Caco-2 (cell line): ENCODE measurements at regions not wholly inside any gene's neighbourhood (a gene's known extent, or its start where the extent isn't known, plus 50 kb on each side); places are given as distances from the start of the nearest gene placed in this dataset.
"Not testable (repeated sequence)": the region's sequence is repeated elsewhere in the genome, so short reads cannot be mapped to it uniquely, and the experiment has no call there.

Source experiments
- BruUV-seq: library from RNA; stranded (reverse); fragments of 400-500 nt; replicated peaks from 2 replicates; lab custom pipeline; 2021; lab: Mats Ljungman, UMichigan
- CTCF ChIA-PET: fragments of 300-600 bp; sonication (Branson Sonifier 250); formaldehyde crosslinking; loops from one replicate; lab custom pipeline; 2022; ENCODE audit warnings: antibody characterized with exemption; lab: Charles Lee
- POLR2A ChIA-PET: fragments of 300-600 bp; sonication (Branson Sonifier 250); formaldehyde crosslinking; loops from one replicate; lab custom pipeline; 2022; ENCODE audit warnings: antibody characterized with exemption; lab: Charles Lee
- DNase-seq, 2 experiments: peaks; one replicate each; pipeline versions ENCODE4 v3.0.0 to v3.0.0-alpha.2; 2020 to 2022
- H3K27me3 ChIP-seq: replicated peaks from 2 replicates; pipeline ENCODE4 v1.6.0; 2011; ENCODE audit warnings: low read length; ENCODE audit not compliant: control insufficient read depth, insufficient read depth
- H3K36me3 ChIP-seq: 2 replicates; pipeline ENCODE4 v1.5.1; 2011; ENCODE audit warnings: low read length; ENCODE audit not compliant: control insufficient read depth, insufficient read depth
- H3K4me1 ChIP-seq: fragments of 250-450 bp; sonication (Bioruptor Pico); 2 replicates; pipeline ENCODE4 v1.5.1; 2020; ENCODE audit warnings: mild to moderate bottlenecking
- H3K4me3 ChIP-seq: 2 replicates; pipeline ENCODE4 v1.5.1; 2011; ENCODE audit warnings: low read depth, mild to moderate bottlenecking, control low read depth, low read length
- H3K9me3 ChIP-seq: fragments of 250-450 bp; sonication (Bioruptor Pico); 2 replicates; pipeline ENCODE4 v1.5.1; 2020; ENCODE audit warnings: mild to moderate bottlenecking, moderate library complexity
- H3K27ac Mint-ChIP-seq: one replicate; pipeline ENCODE4 v1.8.0; 2022; ENCODE audit warnings: mixed read lengths; ENCODE audit not compliant: unreplicated experiment
- H3K27me3 Mint-ChIP-seq: one replicate; pipeline ENCODE4 v1.8.0; 2022; ENCODE audit warnings: mixed read lengths; ENCODE audit not compliant: insufficient read depth, unreplicated experiment
- H3K36me3 Mint-ChIP-seq: one replicate; pipeline ENCODE4 v1.8.0; 2022; ENCODE audit warnings: mild to moderate bottlenecking, mixed read lengths; ENCODE audit not compliant: insufficient read depth, unreplicated experiment
- H3K4me1 Mint-ChIP-seq: one replicate; pipeline ENCODE4 v1.8.0; 2022; ENCODE audit warnings: low read depth, mixed read lengths; ENCODE audit not compliant: unreplicated experiment
- H3K4me3 Mint-ChIP-seq: one replicate; pipeline ENCODE4 v1.8.0; 2022; ENCODE audit warnings: mild to moderate bottlenecking, moderate library complexity, mixed read lengths; ENCODE audit not compliant: unreplicated experiment
- H3K9me3 Mint-ChIP-seq: one replicate; pipeline ENCODE4 v1.8.0; 2022; ENCODE audit warnings: mixed read lengths; ENCODE audit not compliant: unreplicated experiment
- intact Hi-C: fragments of 100-400 bp; cut with micrococcal nuclease; formaldehyde crosslinking; loops from one replicate; pipeline ENCODE4 v1.10.0; 2022; ENCODE audit not compliant: unreplicated experiment
- TF ChIP-seq, protein P1 (sequence below), 2 experiments: fragments of 200-600 bp in 1 of 2; IDR thresholded peaks; 1 replicate in 1 of 2; 2 replicates in 1 of 2; pipeline versions ENCODE4 v1.5.1 to v1.8.0; 2011 to 2022; ENCODE audit warnings: antibody characterized with exemption in 1 of 2, control low read depth in 1 of 2, inconsistent platforms in 1 of 2, low read depth in 1 of 2, low read length in 1 of 2, mild to moderate bottlenecking in 1 of 2, moderate library complexity in 1 of 2; ENCODE audit not compliant: insufficient read depth in 1 of 2, severe bottlenecking in 1 of 2, unreplicated experiment in 1 of 2

DNA sequence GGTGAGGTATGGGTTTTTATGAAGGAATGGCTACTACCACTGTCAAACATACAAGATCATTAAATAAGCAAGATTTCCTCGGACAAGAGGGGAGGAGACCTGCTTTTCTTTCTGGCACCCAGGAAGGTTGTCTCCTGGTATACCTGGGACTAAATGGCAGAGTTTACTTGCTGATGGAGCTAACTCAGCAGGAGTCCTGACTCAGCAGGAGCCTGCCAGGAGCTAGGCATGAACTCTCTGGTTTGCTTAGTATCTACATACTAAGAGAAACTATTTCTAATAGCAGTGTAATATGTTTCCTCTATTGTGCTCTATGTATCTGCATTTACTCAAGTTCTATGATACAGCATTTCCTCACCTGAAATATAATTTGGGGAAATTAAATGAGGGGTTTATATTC is 404.2 kb downstream of the RSL24D1 start:
- no peaks in the 10 kb centered on the region for H3K36me3 ChIP-seq
- Mint-ChIP-seq H3K27ac (no peak overlapping the region), H3K9me3 (no peaks in the 10 kb centered on the region), H3K36me3 (no peaks in the 10 kb centered on the region), H3K4me3 (no peak overlapping the region), H3K27me3 (peaks cover 15% of the 10 kb centered on the region), H3K4me1 (no peaks in the 10 kb centered on the region)
- H3K27me3 ChIP-seq = no peaks in the 10 kb centered on the region
- BruUV-seq = no TSS peak
- DNase-seq = no peak
- TF ChIP-seq, protein P1, sequence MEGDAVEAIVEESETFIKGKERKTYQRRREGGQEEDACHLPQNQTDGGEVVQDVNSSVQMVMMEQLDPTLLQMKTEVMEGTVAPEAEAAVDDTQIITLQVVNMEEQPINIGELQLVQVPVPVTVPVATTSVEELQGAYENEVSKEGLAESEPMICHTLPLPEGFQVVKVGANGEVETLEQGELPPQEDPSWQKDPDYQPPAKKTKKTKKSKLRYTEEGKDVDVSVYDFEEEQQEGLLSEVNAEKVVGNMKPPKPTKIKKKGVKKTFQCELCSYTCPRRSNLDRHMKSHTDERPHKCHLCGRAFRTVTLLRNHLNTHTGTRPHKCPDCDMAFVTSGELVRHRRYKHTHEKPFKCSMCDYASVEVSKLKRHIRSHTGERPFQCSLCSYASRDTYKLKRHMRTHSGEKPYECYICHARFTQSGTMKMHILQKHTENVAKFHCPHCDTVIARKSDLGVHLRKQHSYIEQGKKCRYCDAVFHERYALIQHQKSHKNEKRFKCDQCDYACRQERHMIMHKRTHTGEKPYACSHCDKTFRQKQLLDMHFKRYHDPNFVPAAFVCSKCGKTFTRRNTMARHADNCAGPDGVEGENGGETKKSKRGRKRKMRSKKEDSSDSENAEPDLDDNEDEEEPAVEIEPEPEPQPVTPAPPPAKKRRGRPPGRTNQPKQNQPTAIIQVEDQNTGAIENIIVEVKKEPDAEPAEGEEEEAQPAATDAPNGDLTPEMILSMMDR (IDR thresholded peaks at IDR 0.05; ENCODE audit: insufficient read depth in 1 of 2, low read depth in 1 of 2, low read length in 1 of 2, severe bottlenecking in 1 of 2, unreplicated experiment in 1 of 2) = no peak
- intact Hi-C loops = no loop called here
- ChIA-PET CTCF (no interaction called here), POLR2A (no interaction called here)
- no peak overlapping the region for H3K4me3 ChIP-seq
- no peaks in the 10 kb centered on the region for H3K9me3 ChIP-seq
- no peaks in the 10 kb centered on the region for H3K4me1 ChIP-seq

DNA sequence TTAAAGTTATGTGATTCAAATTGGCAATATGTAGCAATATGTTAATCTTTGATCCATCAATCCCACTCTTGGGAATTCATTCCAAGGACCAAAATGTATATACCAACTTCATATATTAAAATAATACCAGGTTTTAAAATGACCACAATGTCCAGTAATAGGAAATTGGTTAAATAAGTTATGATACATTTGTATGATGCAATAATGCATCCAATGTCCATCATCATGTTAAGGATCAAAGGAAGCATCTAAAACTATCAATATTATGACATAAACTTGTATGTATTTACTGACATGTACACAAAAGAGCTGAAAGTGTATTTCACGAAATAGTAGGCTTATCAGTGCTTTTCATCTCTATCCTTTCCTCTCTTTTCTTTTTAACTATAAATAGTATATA is 406.0 kb downstream of the RSL24D1 start:
- intact Hi-C loops = no loop called here
- Mint-ChIP-seq H3K4me3 (no peak overlapping the region), H3K4me1 (no peaks in the 10 kb centered on the region), H3K27ac (no peak overlapping the region), H3K9me3 (no peaks in the 10 kb centered on the region), H3K27me3 (peaks cover 11% of the 10 kb centered on the region), H3K36me3 (no peaks in the 10 kb centered on the region)
- TF ChIP-seq, protein P1 (IDR thresholded peaks at IDR 0.05; ENCODE audit: insufficient read depth in 1 of 2, low read depth in 1 of 2, low read length in 1 of 2, severe bottlenecking in 1 of 2, unreplicated experiment in 1 of 2) = no peak
- Histone ChIP-seq H3K4me3 (no peak overlapping the region), H3K36me3 (no peaks in the 10 kb centered on the region), H3K9me3 (no peaks in the 10 kb centered on the region), H3K4me1 (no peaks in the 10 kb centered on the region), H3K27me3 (no peaks in the 10 kb centered on the region)
- ChIA-PET CTCF (no interaction called here), POLR2A (no interaction called here)
- no TSS peak for BruUV-seq
- no peak for DNase-seq

DNA sequence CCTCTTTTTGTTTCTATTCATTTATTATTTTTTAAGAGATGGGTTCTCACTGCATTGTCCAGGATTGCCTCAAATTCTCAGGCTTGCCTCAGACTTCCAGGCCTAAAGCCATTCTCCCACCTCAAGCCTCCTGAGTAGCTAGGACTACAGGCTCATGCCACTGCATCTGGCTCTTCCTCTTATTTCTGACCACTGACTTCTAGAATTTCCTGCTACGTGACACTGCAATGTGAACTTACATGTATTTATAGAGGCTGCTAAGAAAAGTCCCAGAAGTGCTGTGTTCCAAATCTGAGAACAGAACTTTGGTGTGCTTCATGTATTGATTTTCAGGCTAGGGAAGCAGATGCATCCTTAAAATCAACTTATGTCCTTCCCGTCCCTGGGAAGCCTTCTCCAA is 407.4 kb downstream of the RSL24D1 start:
- no TSS peak for BruUV-seq
- H3K4me3 ChIP-seq = no peak overlapping the region
- intact Hi-C loops = no loop called here
- POLR2A ChIA-PET = no interaction called here
- no peaks in the 10 kb centered on the region for H3K36me3 ChIP-seq
- H3K4me3 Mint-ChIP-seq = no peak overlapping the region
- no peaks in the 10 kb centered on the region for H3K36me3 Mint-ChIP-seq
- no peaks in the 10 kb centered on the region for H3K27me3 ChIP-seq
- no peak for DNase-seq
- CTCF ChIA-PET = no interaction called here
- H3K4me1 Mint-ChIP-seq = no peaks in the 10 kb centered on the region
- H3K27ac Mint-ChIP-seq = no peak overlapping the region
- H3K9me3 Mint-ChIP-seq = peaks cover 3% of the 10 kb centered on the region
- H3K9me3 ChIP-seq = no peaks in the 10 kb centered on the region
- TF ChIP-seq, protein P1 (IDR thresholded peaks at IDR 0.05; ENCODE audit: insufficient read depth in 1 of 2, low read depth in 1 of 2, low read length in 1 of 2, severe bottlenecking in 1 of 2, unreplicated experiment in 1 of 2) = no peak
- no peaks in the 10 kb centered on the region for H3K4me1 ChIP-seq
- H3K27me3 Mint-ChIP-seq = peaks cover 9% of the 10 kb centered on the region

DNA sequence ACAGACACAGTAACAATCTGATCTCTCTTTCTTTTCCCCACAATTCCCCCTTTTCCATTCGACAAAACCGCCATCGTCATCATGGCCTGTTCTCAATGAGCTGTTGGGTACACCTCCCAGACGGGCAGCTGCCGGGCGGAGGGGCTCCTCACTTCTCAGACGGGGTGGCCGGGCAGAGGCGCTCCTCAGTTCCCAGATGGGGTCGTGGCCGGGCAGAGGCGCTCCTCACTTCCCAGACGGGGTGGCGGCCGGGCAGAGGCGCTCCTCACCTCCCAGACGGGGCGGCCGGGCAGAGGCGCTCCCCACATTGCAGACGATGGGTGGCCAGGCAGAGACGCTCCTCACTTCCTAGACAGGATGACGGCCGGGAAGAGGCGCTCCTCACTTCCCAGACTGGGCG is 415.5 kb downstream of the RSL24D1 start:
- H3K27me3 Mint-ChIP-seq, H3K36me3 Mint-ChIP-seq, H3K4me1 ChIP-seq, H3K9me3 ChIP-seq, H3K4me3 ChIP-seq, intact Hi-C loops, H3K27me3 ChIP-seq, CTCF ChIA-PET, H3K27ac Mint-ChIP-seq, H3K4me3 Mint-ChIP-seq, H3K36me3 ChIP-seq, H3K4me1 Mint-ChIP-seq, POLR2A ChIA-PET, DNase-seq, BruUV-seq: not testable (repeated sequence)
- peaks cover 10% of the 10 kb centered on the region for H3K9me3 Mint-ChIP-seq
